SK-N-SH (cell line): ENCODE measurements at regions not wholly inside any gene's neighbourhood (a gene's known extent, or its start where the extent isn't known, plus 50 kb on each side); places are given as distances from the start of the nearest gene placed in this dataset.

Experiments used
- CTCF ChIA-PET: fragments of 300-600, 350-600 bp; formaldehyde crosslinking; extraction: SDS; loops from one replicate; lab custom pipeline; 2021; lab: Yijun Ruan, JAX
- POLR2A ChIA-PET: fragments of 350-600 bp; sonication (Branson Sonifier 250); formaldehyde crosslinking; extraction: SDS; loops from one replicate; lab custom pipeline; 2020; ENCODE audit warnings: antibody characterized with exemption, inconsistent platforms; lab: Yijun Ruan, JAX
- DNase-seq: peaks from one replicate; pipeline ENCODE4 v3.0.0; 2012
- H2AFZ ChIP-seq: fragments of 200-600 bp; sonication (generic); 2 replicates; pipeline ENCODE4 v1.8.1; 2016; ENCODE audit warnings: antibody characterized with exemption, mild to moderate bottlenecking, low read depth
- H3F3A ChIP-seq: fragments of 200-600 bp; sonication (generic); replicated peaks from 2 replicates; pipeline ENCODE3; 2016; ENCODE audit warnings: antibody characterized with exemption, mild to moderate bottlenecking; ENCODE audit not compliant: insufficient read depth
- H3K27ac ChIP-seq, 2 experiments: fragments of 200-500 bp in 1 of 2; fragments of 200-600 bp in 1 of 2; sonication (Bioruptor generic) in 1 of 2; sonication (generic), shearing (Covaris generic) in 1 of 2; 2 replicates each; pipeline versions ENCODE4 v1.5.1 to v1.6.1; 2014 to 2016; ENCODE audit warnings: low read depth in 2 of 2, inconsistent platforms in 1 of 2, low read length in 1 of 2, mild to moderate bottlenecking in 1 of 2, mixed read lengths in 1 of 2
- H3K27me3 ChIP-seq: fragments of 200-600 bp; sonication (generic), shearing (Covaris generic); 2 replicates; pipeline ENCODE4 v1.6.1; 2016; ENCODE audit warnings: mixed run types; ENCODE audit not compliant: insufficient read depth
- H3K36me3 ChIP-seq, 2 experiments: fragments of 200-500 bp in 1 of 2; fragments of 200-600 bp in 1 of 2; sonication (Bioruptor generic) in 1 of 2; sonication (generic) in 1 of 2; replicated peaks in 1 of 2; 2 replicates each; pipeline versions ENCODE3 to v1.5.1; 2014 to 2016; ENCODE audit warnings: low read length in 1 of 2, mild to moderate bottlenecking in 1 of 2; ENCODE audit not compliant: insufficient read depth in 2 of 2, control insufficient read depth in 1 of 2
- H3K4me1 ChIP-seq, 2 experiments: fragments of 200-500 bp in 1 of 2; fragments of 200-600 bp in 1 of 2; sonication (Bioruptor generic) in 1 of 2; sonication (generic), shearing (Covaris generic) in 1 of 2; 2 replicates each; pipeline versions ENCODE4 v1.5.1 to v1.6.1; 2014 to 2016; ENCODE audit warnings: low read depth in 1 of 2, low read length in 1 of 2, mixed run types in 1 of 2; ENCODE audit not compliant: insufficient read depth in 2 of 2, control insufficient read depth in 1 of 2
- H3K4me2 ChIP-seq: fragments of 200-600 bp; sonication (generic), shearing (Covaris generic); 2 replicates; pipeline ENCODE4 v1.6.1; 2017; ENCODE audit warnings: mixed run types
- H3K4me3 ChIP-seq, 2 experiments: fragments of 200-500 bp in 1 of 2; fragments of 200-600 bp in 1 of 2; sonication (Bioruptor generic) in 1 of 2; sonication (generic), shearing (Covaris generic) in 1 of 2; 2 replicates each; pipeline versions ENCODE4 v1.5.1 to v1.8.1; 2014 to 2016; ENCODE audit warnings: low read depth in 2 of 2, inconsistent platforms in 1 of 2, low read length in 1 of 2, mild to moderate bottlenecking in 1 of 2, mixed read lengths in 1 of 2, moderate library complexity in 1 of 2
- H3K79me2 ChIP-seq: fragments of 200-600 bp; sonication (generic); 2 replicates; pipeline ENCODE4 v1.8.1; 2017; ENCODE audit warnings: mild to moderate bottlenecking; ENCODE audit not compliant: insufficient read depth
- H3K9ac ChIP-seq: fragments of 200-600 bp; sonication (generic); 2 replicates; pipeline ENCODE4 v1.6.1; 2017; ENCODE audit warnings: mixed run types
- H3K9me2 ChIP-seq: fragments of 200-600 bp; sonication (generic); 2 replicates; pipeline ENCODE4 v1.6.1; 2017; ENCODE audit warnings: mixed run types
- H3K9me3 ChIP-seq: fragments of 200-600 bp; sonication (generic); 2 replicates; pipeline ENCODE4 v1.6.1; 2017; ENCODE audit warnings: mixed run types, mild to moderate bottlenecking, moderate library complexity
- H4K20me1 ChIP-seq: fragments of 200-600 bp; sonication (generic); 2 replicates; pipeline ENCODE4 v1.6.1; 2017; ENCODE audit warnings: mild to moderate bottlenecking, mixed run types; ENCODE audit not compliant: insufficient read depth
- ELF1 ChIP-seq: IDR thresholded peaks from 2 replicates; pipeline ENCODE4 v1.4.0; 2012
- FOXJ3 ChIP-seq: sonication (generic); formaldehyde crosslinking; IDR thresholded peaks from 2 replicates; pipeline ENCODE4 v1.5.1; 2020; ENCODE audit warnings: mild to moderate bottlenecking, missing genetic modification reagents
- GABPA ChIP-seq: IDR thresholded peaks from 2 replicates; pipeline ENCODE4 v1.4.0; 2012; ENCODE audit warnings: low read depth, mild to moderate bottlenecking
- MEF2A ChIP-seq: IDR thresholded peaks from 2 replicates; pipeline ENCODE4 v1.4.0; 2012; ENCODE audit warnings: low read depth, borderline replicate concordance
- MXI1 ChIP-seq: IDR thresholded peaks from 2 replicates; pipeline ENCODE4 v1.6.1; 2012; ENCODE audit warnings: mild to moderate bottlenecking, low read depth, low read length, improper control_type of control experiment
- NRF1 ChIP-seq: IDR thresholded peaks from 2 replicates; pipeline ENCODE4 v1.6.1; 2012; ENCODE audit warnings: low read depth, mild to moderate bottlenecking, low read length
- RCOR1 ChIP-seq: fragments of 150-350 bp; IDR thresholded peaks from 2 replicates; pipeline ENCODE4 v1.6.1; 2017; ENCODE audit warnings: antibody characterized with exemption, low read length
- RXRA ChIP-seq: IDR thresholded peaks from 2 replicates; pipeline ENCODE4 v1.4.0; 2012; ENCODE audit warnings: low read depth, mild to moderate bottlenecking, borderline replicate concordance
- SIN3A ChIP-seq: IDR thresholded peaks from 2 replicates; pipeline ENCODE4 v1.6.1; 2012; ENCODE audit warnings: low read depth, mild to moderate bottlenecking, low read length, moderate library complexity, borderline replicate concordance
- SMC3 ChIP-seq: IDR thresholded peaks from 2 replicates; pipeline ENCODE4 v1.6.1; 2012; ENCODE audit warnings: low read depth, low read length, improper control_type of control experiment
- TCF12 ChIP-seq: IDR thresholded peaks from 2 replicates; pipeline ENCODE4 v1.4.0; 2012
- YY1 ChIP-seq: IDR thresholded peaks from 2 replicates; pipeline ENCODE4 v1.4.0; 2012; ENCODE audit warnings: low read depth, mild to moderate bottlenecking
- WGBS: methylation state at CpG from one replicate; pipeline ENCODE4 v1.1.6; 2017; ENCODE audit warnings: low lambda C conversion rate; 5-methylcytosine and 5-hydroxymethylcytosine counted together
- TF ChIP-seq, protein P1 (sequence below): IDR thresholded peaks from 2 replicates; pipeline ENCODE4 v1.6.1; 2012; ENCODE audit warnings: mild to moderate bottlenecking, low read depth, low read length, moderate library complexity
- TF ChIP-seq, protein P2 (sequence below): fragments of 150-350 bp; IDR thresholded peaks from 2 replicates; pipeline ENCODE4 v1.6.1; 2016; ENCODE audit warnings: mild to moderate bottlenecking, low read depth, low read length
- TF ChIP-seq, protein P3 (sequence below): IDR thresholded peaks from 2 replicates; pipeline ENCODE4 v1.4.0; 2012; ENCODE audit warnings: low read depth
- TF ChIP-seq, protein P4 (sequence below): IDR thresholded peaks from 2 replicates; pipeline ENCODE4; 2012
- TF ChIP-seq, protein P5 (sequence below): fragments of 150-350 bp; IDR thresholded peaks from 2 replicates; pipeline ENCODE4 v1.6.1; 2017; ENCODE audit warnings: antibody characterized with exemption, low read length, low read depth, borderline replicate concordance
- TF ChIP-seq, protein P6 (sequence below): fragments of 200-600 bp; sonication (generic); IDR thresholded peaks from 2 replicates; pipeline ENCODE4 v1.6.1; 2017; ENCODE audit warnings: antibody characterized with exemption, mild to moderate bottlenecking, moderate library complexity

DNA sequence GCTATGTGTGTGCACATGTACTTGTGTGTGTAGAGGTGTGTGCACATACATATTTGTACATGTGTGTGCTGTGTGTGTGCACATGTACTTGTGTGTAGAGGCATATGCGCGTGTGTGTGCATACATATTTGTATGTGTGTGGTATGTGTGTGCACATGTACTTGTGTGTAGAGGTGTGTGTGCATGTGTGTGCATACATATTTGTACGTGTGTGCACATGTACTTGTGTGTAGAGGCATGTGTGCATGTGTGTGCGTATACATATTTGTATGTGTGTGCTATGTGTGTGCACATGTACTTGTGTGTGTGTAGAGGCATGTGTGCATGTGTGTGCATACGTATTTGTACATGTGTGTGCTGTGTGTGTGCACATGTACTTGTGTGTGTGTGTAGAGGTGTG, 291.9 kb downstream of the AJAP1 start:
- no peaks in the 10 kb centered on the region for H3K9me3 ChIP-seq
- POLR2A ChIA-PET: no interaction called here
- H4K20me1 ChIP-seq: no peaks in the 10 kb centered on the region
- H3F3A ChIP-seq: no peaks in the 10 kb centered on the region
- no peak overlapping the region for H3K4me3 ChIP-seq
- no peak overlapping the region for H3K4me2 ChIP-seq
- no peak overlapping the region for H3K9ac ChIP-seq
- no peak for DNase-seq
- no peaks in the 10 kb centered on the region for H3K79me2 ChIP-seq
- no peaks in the 10 kb centered on the region for H3K27me3 ChIP-seq
- H3K27ac ChIP-seq: no peak overlapping the region
- CTCF ChIA-PET: no interaction called here
- H3K4me1 ChIP-seq: no peaks in the 10 kb centered on the region
- no peaks in the 10 kb centered on the region for H3K36me3 ChIP-seq
- no peaks in the 10 kb centered on the region for H3K9me2 ChIP-seq
- 35% methylated on average over 5 of the region's 5 CpGs for WGBS
- TF ChIP-seq SMC3: no peak
- TF ChIP-seq, protein P1, sequence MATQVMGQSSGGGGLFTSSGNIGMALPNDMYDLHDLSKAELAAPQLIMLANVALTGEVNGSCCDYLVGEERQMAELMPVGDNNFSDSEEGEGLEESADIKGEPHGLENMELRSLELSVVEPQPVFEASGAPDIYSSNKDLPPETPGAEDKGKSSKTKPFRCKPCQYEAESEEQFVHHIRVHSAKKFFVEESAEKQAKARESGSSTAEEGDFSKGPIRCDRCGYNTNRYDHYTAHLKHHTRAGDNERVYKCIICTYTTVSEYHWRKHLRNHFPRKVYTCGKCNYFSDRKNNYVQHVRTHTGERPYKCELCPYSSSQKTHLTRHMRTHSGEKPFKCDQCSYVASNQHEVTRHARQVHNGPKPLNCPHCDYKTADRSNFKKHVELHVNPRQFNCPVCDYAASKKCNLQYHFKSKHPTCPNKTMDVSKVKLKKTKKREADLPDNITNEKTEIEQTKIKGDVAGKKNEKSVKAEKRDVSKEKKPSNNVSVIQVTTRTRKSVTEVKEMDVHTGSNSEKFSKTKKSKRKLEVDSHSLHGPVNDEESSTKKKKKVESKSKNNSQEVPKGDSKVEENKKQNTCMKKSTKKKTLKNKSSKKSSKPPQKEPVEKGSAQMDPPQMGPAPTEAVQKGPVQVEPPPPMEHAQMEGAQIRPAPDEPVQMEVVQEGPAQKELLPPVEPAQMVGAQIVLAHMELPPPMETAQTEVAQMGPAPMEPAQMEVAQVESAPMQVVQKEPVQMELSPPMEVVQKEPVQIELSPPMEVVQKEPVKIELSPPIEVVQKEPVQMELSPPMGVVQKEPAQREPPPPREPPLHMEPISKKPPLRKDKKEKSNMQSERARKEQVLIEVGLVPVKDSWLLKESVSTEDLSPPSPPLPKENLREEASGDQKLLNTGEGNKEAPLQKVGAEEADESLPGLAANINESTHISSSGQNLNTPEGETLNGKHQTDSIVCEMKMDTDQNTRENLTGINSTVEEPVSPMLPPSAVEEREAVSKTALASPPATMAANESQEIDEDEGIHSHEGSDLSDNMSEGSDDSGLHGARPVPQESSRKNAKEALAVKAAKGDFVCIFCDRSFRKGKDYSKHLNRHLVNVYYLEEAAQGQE: no peak
- TF ChIP-seq, protein P2, sequence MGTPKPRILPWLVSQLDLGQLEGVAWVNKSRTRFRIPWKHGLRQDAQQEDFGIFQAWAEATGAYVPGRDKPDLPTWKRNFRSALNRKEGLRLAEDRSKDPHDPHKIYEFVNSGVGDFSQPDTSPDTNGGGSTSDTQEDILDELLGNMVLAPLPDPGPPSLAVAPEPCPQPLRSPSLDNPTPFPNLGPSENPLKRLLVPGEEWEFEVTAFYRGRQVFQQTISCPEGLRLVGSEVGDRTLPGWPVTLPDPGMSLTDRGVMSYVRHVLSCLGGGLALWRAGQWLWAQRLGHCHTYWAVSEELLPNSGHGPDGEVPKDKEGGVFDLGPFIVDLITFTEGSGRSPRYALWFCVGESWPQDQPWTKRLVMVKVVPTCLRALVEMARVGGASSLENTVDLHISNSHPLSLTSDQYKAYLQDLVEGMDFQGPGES: no peak
- no peak overlapping the region for H2AFZ ChIP-seq

DNA sequence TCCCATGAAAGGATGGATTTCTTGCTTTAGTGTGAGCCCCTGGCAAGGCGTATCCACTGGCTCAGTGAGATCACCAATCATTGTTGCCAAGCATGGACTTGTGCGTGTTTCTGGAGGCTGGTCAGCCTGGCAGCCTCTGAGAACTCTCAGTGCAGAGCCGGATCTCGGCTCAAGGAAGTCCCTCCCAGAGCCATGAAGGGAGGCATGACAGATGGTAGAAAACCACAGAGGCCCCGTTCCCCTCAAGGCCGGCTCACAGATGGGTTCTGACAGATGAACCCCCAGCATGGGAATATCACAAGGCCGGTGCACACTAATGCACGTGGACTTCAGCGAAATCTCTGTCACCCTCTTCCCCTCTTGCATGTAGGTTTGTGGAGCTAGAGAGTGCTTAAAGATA, 290.5 kb downstream of the AJAP1 start:
- Histone ChIP-seq H3K79me2 (no peaks in the 10 kb centered on the region), H3K4me3 (no peak overlapping the region), H3K9ac (no peak overlapping the region), H3K27ac (no peak overlapping the region), H3K27me3 (no peaks in the 10 kb centered on the region), H4K20me1 (no peaks in the 10 kb centered on the region), H3K9me2 (no peaks in the 10 kb centered on the region), H3K9me3 (no peaks in the 10 kb centered on the region), H3K4me2 (no peak overlapping the region), H3K36me3 (no peaks in the 10 kb centered on the region), H2AFZ (no peak overlapping the region), H3F3A (no peaks in the 10 kb centered on the region), H3K4me1 (no peaks in the 10 kb centered on the region)
- no peak for DNase-seq
- 26% methylated on average over 6 of the region's 9 CpGs for WGBS
- POLR2A ChIA-PET: no interaction called here
- CTCF ChIA-PET: no interaction called here
- TF ChIP-seq MXI1: no peak
- TF ChIP-seq GABPA: no peak
- TF ChIP-seq, protein P3, sequence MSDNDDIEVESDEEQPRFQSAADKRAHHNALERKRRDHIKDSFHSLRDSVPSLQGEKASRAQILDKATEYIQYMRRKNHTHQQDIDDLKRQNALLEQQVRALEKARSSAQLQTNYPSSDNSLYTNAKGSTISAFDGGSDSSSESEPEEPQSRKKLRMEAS: no peak
- TF ChIP-seq, protein P4, sequence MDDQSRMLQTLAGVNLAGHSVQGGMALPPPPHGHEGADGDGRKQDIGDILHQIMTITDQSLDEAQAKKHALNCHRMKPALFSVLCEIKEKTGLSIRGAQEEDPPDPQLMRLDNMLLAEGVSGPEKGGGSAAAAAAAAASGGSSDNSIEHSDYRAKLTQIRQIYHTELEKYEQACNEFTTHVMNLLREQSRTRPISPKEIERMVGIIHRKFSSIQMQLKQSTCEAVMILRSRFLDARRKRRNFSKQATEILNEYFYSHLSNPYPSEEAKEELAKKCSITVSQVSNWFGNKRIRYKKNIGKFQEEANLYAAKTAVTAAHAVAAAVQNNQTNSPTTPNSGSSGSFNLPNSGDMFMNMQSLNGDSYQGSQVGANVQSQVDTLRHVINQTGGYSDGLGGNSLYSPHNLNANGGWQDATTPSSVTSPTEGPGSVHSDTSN: no peak
- TF ChIP-seq MEF2A: no peak
- TF ChIP-seq, protein P5, sequence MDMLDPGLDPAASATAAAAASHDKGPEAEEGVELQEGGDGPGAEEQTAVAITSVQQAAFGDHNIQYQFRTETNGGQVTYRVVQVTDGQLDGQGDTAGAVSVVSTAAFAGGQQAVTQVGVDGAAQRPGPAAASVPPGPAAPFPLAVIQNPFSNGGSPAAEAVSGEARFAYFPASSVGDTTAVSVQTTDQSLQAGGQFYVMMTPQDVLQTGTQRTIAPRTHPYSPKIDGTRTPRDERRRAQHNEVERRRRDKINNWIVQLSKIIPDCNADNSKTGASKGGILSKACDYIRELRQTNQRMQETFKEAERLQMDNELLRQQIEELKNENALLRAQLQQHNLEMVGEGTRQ: no peak
- no peak for TF ChIP-seq RXRA
- TF ChIP-seq FOXJ3: no peak
- TF ChIP-seq NRF1: no peak
- no peak for TF ChIP-seq YY1
- TF ChIP-seq SMC3: no peak
- TF ChIP-seq TCF12: no peak
- TF ChIP-seq, protein P2: no peak
- TF ChIP-seq, protein P6, sequence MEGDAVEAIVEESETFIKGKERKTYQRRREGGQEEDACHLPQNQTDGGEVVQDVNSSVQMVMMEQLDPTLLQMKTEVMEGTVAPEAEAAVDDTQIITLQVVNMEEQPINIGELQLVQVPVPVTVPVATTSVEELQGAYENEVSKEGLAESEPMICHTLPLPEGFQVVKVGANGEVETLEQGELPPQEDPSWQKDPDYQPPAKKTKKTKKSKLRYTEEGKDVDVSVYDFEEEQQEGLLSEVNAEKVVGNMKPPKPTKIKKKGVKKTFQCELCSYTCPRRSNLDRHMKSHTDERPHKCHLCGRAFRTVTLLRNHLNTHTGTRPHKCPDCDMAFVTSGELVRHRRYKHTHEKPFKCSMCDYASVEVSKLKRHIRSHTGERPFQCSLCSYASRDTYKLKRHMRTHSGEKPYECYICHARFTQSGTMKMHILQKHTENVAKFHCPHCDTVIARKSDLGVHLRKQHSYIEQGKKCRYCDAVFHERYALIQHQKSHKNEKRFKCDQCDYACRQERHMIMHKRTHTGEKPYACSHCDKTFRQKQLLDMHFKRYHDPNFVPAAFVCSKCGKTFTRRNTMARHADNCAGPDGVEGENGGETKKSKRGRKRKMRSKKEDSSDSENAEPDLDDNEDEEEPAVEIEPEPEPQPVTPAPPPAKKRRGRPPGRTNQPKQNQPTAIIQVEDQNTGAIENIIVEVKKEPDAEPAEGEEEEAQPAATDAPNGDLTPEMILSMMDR: no peak
- TF ChIP-seq ELF1: no peak
- no peak for TF ChIP-seq RCOR1
- TF ChIP-seq SIN3A: no peak
